HepG2 (cell line): ENCODE measurements at regions not wholly inside any gene's neighbourhood (a gene's known extent, or its start where the extent isn't known, plus 50 kb on each side); places are given as distances from the start of the nearest gene placed in this dataset.

Experiments used
- ATAC-seq: fragments of 200-7000 bp; cut with Tn5 transposase; 3 replicates; pipeline ENCODE4 v1.9.1; 2020; ENCODE audit warnings: mild to moderate bottlenecking, moderate library complexity
- BruUV-seq: library from RNA; stranded (reverse); fragments of 400-500 nt; replicated peaks from 2 replicates; lab custom pipeline; 2021; lab: Mats Ljungman, UMichigan
- CTCF ChIA-PET: fragments of 300-600 bp; formaldehyde crosslinking; extraction: SDS; loops from one replicate; lab custom pipeline; 2021; ENCODE audit warnings: low total read pairs, inconsistent platforms, low intra/inter-chr PET ratio; lab: Yijun Ruan, JAX
- POLR2A ChIA-PET: fragments of 350-600 bp; sonication (Branson Sonifier 250); formaldehyde crosslinking; loops from one replicate; lab custom pipeline; 2020; ENCODE audit warnings: antibody characterized with exemption, inconsistent platforms; lab: Yijun Ruan, JAX
- DNase-seq: peaks from one replicate; pipeline ENCODE4 v3.0.0-alpha.2; 2015; ENCODE audit warnings: low spot score
- FAIRE-seq: peaks from 3 replicates; lab custom pipeline; 2011; peaks lifted over from hg19 to GRCh38; lab: Jason Lieb, UNC
- H2AFZ ChIP-seq: one replicate; pipeline ENCODE4 v1.6.1; 2011; ENCODE audit warnings: low read length, inconsistent platforms
- H3K27ac ChIP-seq: fragments of 300-600 bp; 3 replicates; pipeline ENCODE4 v1.8.0; 2011; ENCODE audit warnings: mixed run types, mild to moderate bottlenecking, mixed read lengths, low read length, inconsistent platforms; ENCODE audit not compliant: insufficient read depth; ENCODE audit errors: extremely low read length
- H3K27me3 ChIP-seq, 2 experiments: fragments of 200-600 bp in 1 of 2; 2 replicates in 1 of 2; 3 replicates in 1 of 2; pipeline versions ENCODE4 v1.6.0 to v1.8.0; 2011; ENCODE audit warnings: low read length in 2 of 2, mild to moderate bottlenecking in 2 of 2, moderate library complexity in 2 of 2, inconsistent platforms in 1 of 2; ENCODE audit not compliant: insufficient read depth in 2 of 2, control insufficient read depth in 1 of 2
- H3K36me3 ChIP-seq, 2 experiments: fragments of 200-600 bp in 1 of 2; replicated peaks in 1 of 2; 2 replicates in 1 of 2; 3 replicates in 1 of 2; pipeline versions ENCODE4 v1.5.1 to v1.8.0; 2011; ENCODE audit warnings: low read length in 2 of 2, inconsistent platforms in 1 of 2; ENCODE audit not compliant: insufficient read depth in 2 of 2, control insufficient read depth in 1 of 2
- H3K4me1 ChIP-seq: 2 replicates; pipeline ENCODE4 v1.5.1; 2012; ENCODE audit warnings: low read length, inconsistent platforms; ENCODE audit not compliant: insufficient read depth
- H3K4me2 ChIP-seq: 2 replicates; pipeline ENCODE4 v1.6.0; 2011; ENCODE audit warnings: low read depth, low read length, inconsistent platforms
- H3K4me3 ChIP-seq, 3 experiments: fragments of 200-600 bp in 1 of 3; sonication (generic), shearing (Covaris generic) in 1 of 3; replicated peaks in 1 of 3; 2 replicates each; pipeline ENCODE4 v1.5.1; 2011 to 2016; ENCODE audit warnings: low read length in 3 of 3, inconsistent platforms in 2 of 3, low read depth in 2 of 3, mild to moderate bottlenecking in 2 of 3, control low read depth in 1 of 3, mixed read lengths in 1 of 3; ENCODE audit not compliant: insufficient read depth in 1 of 3
- H3K79me2 ChIP-seq: one replicate; pipeline ENCODE4 v1.6.1; 2011; ENCODE audit warnings: low read length, inconsistent platforms; ENCODE audit not compliant: insufficient read depth
- H3K9ac ChIP-seq: 2 replicates; pipeline ENCODE4 v1.6.0; 2011; ENCODE audit warnings: mild to moderate bottlenecking, low read depth, low read length, inconsistent platforms; ENCODE audit not compliant: insufficient read depth
- H3K9me3 ChIP-seq: 2 replicates; pipeline ENCODE4 v1.5.1; 2012; ENCODE audit warnings: mild to moderate bottlenecking, low read length
- H4K20me1 ChIP-seq: 2 replicates; pipeline ENCODE4 v1.6.0; 2011; ENCODE audit warnings: inconsistent platforms, mild to moderate bottlenecking, low read length, moderate library complexity; ENCODE audit not compliant: insufficient read depth
- ATRX ChIP-seq: sonication (generic); formaldehyde crosslinking; IDR thresholded peaks from 2 replicates; pipeline ENCODE4 v1.4.0; 2020; ENCODE audit warnings: missing genetic modification reagents, borderline replicate concordance
- KLF11 ChIP-seq: IDR thresholded peaks from 2 replicates; pipeline ENCODE4 v1.6.1; 2016; ENCODE audit warnings: missing compliant biosample characterization
- MAFF ChIP-seq: IDR thresholded peaks from 2 replicates; pipeline ENCODE4 v1.6.1; 2011; ENCODE audit warnings: low read depth, low read length, improper control_type of control experiment
- MAFK ChIP-seq, 2 experiments: IDR thresholded peaks in 1 of 2; conservative IDR thresholded peaks in 1 of 2; 2 replicates each; pipeline ENCODE4 v1.6.1; 2011; ENCODE audit warnings: improper control_type of control experiment in 2 of 2, low read length in 2 of 2
- REPIN1 ChIP-seq: sonication (generic); formaldehyde crosslinking; IDR thresholded peaks from 2 replicates; pipeline ENCODE4 v1.8.0; 2022; ENCODE audit warnings: missing genetic modification reagents, low read depth, mild to moderate bottlenecking, borderline replicate concordance
- THAP9 ChIP-seq: sonication (generic); formaldehyde crosslinking; IDR thresholded peaks from 2 replicates; pipeline ENCODE4; 2020; ENCODE audit warnings: missing genetic modification reagents, mild to moderate bottlenecking, borderline replicate concordance
- WIZ ChIP-seq: sonication (generic); formaldehyde crosslinking; IDR thresholded peaks from 2 replicates; pipeline ENCODE4 v1.5.1; 2020; ENCODE audit warnings: mild to moderate bottlenecking, missing genetic modification reagents
- ZC3H4 ChIP-seq: sonication (generic); formaldehyde crosslinking; IDR thresholded peaks from 2 replicates; pipeline ENCODE4 v1.4.0; 2020; ENCODE audit warnings: missing genetic modification reagents, borderline replicate concordance
- ZNF780A ChIP-seq: sonication (generic); formaldehyde crosslinking; IDR thresholded peaks from 2 replicates; pipeline ENCODE4 v1.8.0; 2022; ENCODE audit warnings: mild to moderate bottlenecking, missing genetic modification reagents, moderate library complexity
- in situ Hi-C: cut with HindIII; loops from 2 replicates; pipeline ENCODE4 v1.10.0; 2017; ENCODE audit warnings: low pct_unique_long_range_greater_than_20kb; ENCODE audit not compliant: extremely low pct_ligation_motif_present
- intact Hi-C: fragments of 100-400 bp; cut with micrococcal nuclease; formaldehyde crosslinking; loops from one replicate; pipeline ENCODE4 v1.10.0; 2022; ENCODE audit not compliant: unreplicated experiment

GRCh38 chr5:63553073-63553472, 409.2 kb downstream of the HTR1A start (continued):
- TF ChIP-seq WIZ (CRISPR knock-in tag) (no peak), ATRX (CRISPR knock-in tag) (no peak), ZC3H4 (CRISPR knock-in tag) (no peak), THAP9 (no peak), REPIN1 (CRISPR knock-in tag) (no peak), KLF11 (CRISPR knock-in tag) (no peak)

- FAIRE-seq, result no peak
- H2AFZ ChIP-seq, result no peak overlapping the region
- intact Hi-C loops, result no loop called here
- H3K27me3 ChIP-seq, result no peaks in the 10 kb centered on the region
- H3K4me1 ChIP-seq, result no peaks in the 10 kb centered on the region
- no peak overlapping the region for H3K27ac ChIP-seq
- POLR2A ChIA-PET, result no interaction called here
- no peak overlapping the region for H3K4me3 ChIP-seq
- CTCF ChIA-PET, result no interaction called here
- DNase-seq, result no peak
- H3K9ac ChIP-seq, result no peak overlapping the region
- TF ChIP-seq MAFK (conservative IDR thresholded peaks at IDR 0.05 in 1 of 2, IDR thresholded peaks at IDR 0.05 in 1 of 2; ENCODE audit: low read length in 2 of 2), result peak; percentile 60 to 89; a peak in 3 of 4 replicates
- no peak for TF ChIP-seq ZNF780A
- peak; percentile 75 for TF ChIP-seq MAFF
- BruUV-seq, result no TSS peak
- ATAC-seq, result no peak
- in situ Hi-C loops, result no loop called here
- no peak overlapping the region for H3K4me2 ChIP-seq
- H3K36me3 ChIP-seq, result no peaks in the 10 kb centered on the region
- no peaks in the 10 kb centered on the region for H3K79me2 ChIP-seq
- H4K20me1 ChIP-seq, result no peaks in the 10 kb centered on the region
- H3K9me3 ChIP-seq, result peaks cover 57% of the 10 kb centered on the region
Measured at GRCh38 chr5:63535840-63536602, 426.2 kb downstream of the HTR1A start.
